H9 (cell line): ENCODE measurements at regions not wholly inside any gene's neighbourhood (a gene's known extent, or its start where the extent isn't known, plus 50 kb on each side); places are given as distances from the start of the nearest gene placed in this dataset.

ENCODE experiments used
- DNase-seq: peaks from one replicate; pipeline ENCODE4 v3.0.0-alpha.2; 2017
- H2AFZ ChIP-seq: one replicate; pipeline ENCODE4 v1.6.1; 2013; ENCODE audit warnings: mild to moderate bottlenecking, low read length, control low read depth, moderate library complexity
- H2AK5ac ChIP-seq: 2 replicates; pipeline ENCODE4 v1.6.1; 2013; ENCODE audit warnings: low read length, control low read depth, mixed read lengths; ENCODE audit not compliant: insufficient read length
- H2BK120ac ChIP-seq: one replicate; pipeline ENCODE4 v1.6.1; 2013; ENCODE audit warnings: low read depth, mild to moderate bottlenecking, low read length, control low read depth, inconsistent platforms; ENCODE audit not compliant: poor library complexity, severe bottlenecking
- H2BK12ac ChIP-seq: 2 replicates; pipeline ENCODE4 v1.6.1; 2013; ENCODE audit warnings: low read length, control low read depth, mixed read lengths, low read depth; ENCODE audit not compliant: insufficient read length
- H2BK15ac ChIP-seq: 2 replicates; pipeline ENCODE4 v1.6.1; 2013; ENCODE audit warnings: low read depth, low read length, control low read depth
- H2BK20ac ChIP-seq: one replicate; pipeline ENCODE4 v1.6.1; 2013; ENCODE audit warnings: low read depth, mild to moderate bottlenecking, low read length, control low read depth, inconsistent platforms; ENCODE audit not compliant: poor library complexity, severe bottlenecking
- H2BK5ac ChIP-seq: 2 replicates; pipeline ENCODE4 v1.6.1; 2013; ENCODE audit warnings: low read length, control low read depth, mixed read lengths; ENCODE audit not compliant: insufficient read length
- H3K14ac ChIP-seq: 2 replicates; pipeline ENCODE4 v1.6.1; 2013; ENCODE audit warnings: low read length, control low read depth; ENCODE audit not compliant: insufficient read depth
- H3K18ac ChIP-seq: 2 replicates; pipeline ENCODE4 v1.6.1; 2013; ENCODE audit warnings: low read depth, mild to moderate bottlenecking, mixed read lengths, low read length, control low read depth; ENCODE audit not compliant: insufficient read length
- H3K23ac ChIP-seq: 2 replicates; pipeline ENCODE4 v1.6.1; 2013; ENCODE audit warnings: low read length, control low read depth, mixed read lengths, low read depth; ENCODE audit not compliant: insufficient read length
- H3K23me2 ChIP-seq: 2 replicates; pipeline ENCODE4 v1.6.1; 2013; ENCODE audit warnings: low read depth, mild to moderate bottlenecking, mixed read lengths, low read length, control low read depth; ENCODE audit not compliant: insufficient read length, poor library complexity, severe bottlenecking
- H3K27ac ChIP-seq: 2 replicates; pipeline ENCODE4 v1.5.1; 2013; ENCODE audit warnings: low read length, control low read depth, mixed read lengths, low read depth; ENCODE audit not compliant: insufficient read length
- H3K27me3 ChIP-seq: 2 replicates; pipeline ENCODE4 v1.6.1; 2013; ENCODE audit warnings: low read length, control low read depth, inconsistent platforms; ENCODE audit not compliant: insufficient read depth
- H3K4ac ChIP-seq: 2 replicates; pipeline ENCODE4 v1.6.1; 2013; ENCODE audit warnings: low read depth, mild to moderate bottlenecking, control low read depth, inconsistent platforms, low read length, moderate library complexity
- H3K4me1 ChIP-seq: 2 replicates; pipeline ENCODE4 v1.6.1; 2013; ENCODE audit warnings: low read length, control low read depth, inconsistent platforms; ENCODE audit not compliant: insufficient read depth
- H3K4me2 ChIP-seq: 2 replicates; pipeline ENCODE4 v1.6.1; 2013; ENCODE audit warnings: low read length, control low read depth, mixed read lengths; ENCODE audit not compliant: insufficient read length, insufficient read depth
- H3K56ac ChIP-seq: 2 replicates; pipeline ENCODE4 v1.6.1; 2013; ENCODE audit warnings: low read depth, mild to moderate bottlenecking, mixed read lengths, low read length, control low read depth; ENCODE audit not compliant: insufficient read length
- H3K79me1 ChIP-seq: 2 replicates; pipeline ENCODE4 v1.6.1; 2013; ENCODE audit warnings: low read depth, mild to moderate bottlenecking, moderate library complexity, low read length, control low read depth, inconsistent platforms; ENCODE audit not compliant: insufficient read depth, poor library complexity, severe bottlenecking
- H3K79me2 ChIP-seq: 2 replicates; pipeline ENCODE4 v1.6.1; 2013; ENCODE audit warnings: low read length, control low read depth, inconsistent platforms; ENCODE audit not compliant: insufficient read depth
- H3K9ac ChIP-seq: 2 replicates; pipeline ENCODE4 v1.6.1; 2013; ENCODE audit warnings: low read length, control low read depth, mixed read lengths; ENCODE audit not compliant: insufficient read length; ENCODE audit errors: extremely low read depth
- H3K9me3 ChIP-seq: one replicate; pipeline ENCODE4 v1.6.1; 2013; ENCODE audit warnings: low read depth, low read length, inconsistent platforms; ENCODE audit not compliant: control insufficient read depth
- H3T11ph ChIP-seq: one replicate; pipeline ENCODE4 v1.6.1; 2013; ENCODE audit warnings: mild to moderate bottlenecking, low read length, control low read depth, inconsistent platforms
- H4K20me1 ChIP-seq: one replicate; pipeline ENCODE4 v1.6.1; 2013; ENCODE audit not compliant: control insufficient read depth, insufficient read length, insufficient read depth
- H4K5ac ChIP-seq: 2 replicates; pipeline ENCODE4 v1.6.1; 2013; ENCODE audit warnings: low read depth, mild to moderate bottlenecking, mixed read lengths, low read length, control low read depth; ENCODE audit not compliant: insufficient read length
- H4K8ac ChIP-seq: replicated peaks from 2 replicates; pipeline ENCODE4 v1.6.1; 2013; ENCODE audit warnings: low read length, control low read depth, mixed read lengths, low read depth; ENCODE audit not compliant: insufficient read length
- H4K91ac ChIP-seq: 2 replicates; pipeline ENCODE4 v1.6.1; 2013; ENCODE audit warnings: low read depth, mild to moderate bottlenecking, moderate library complexity, mixed read lengths, low read length, control low read depth; ENCODE audit not compliant: insufficient read length
- H3K27ac Mint-ChIP-seq, 3 experiments: 2 replicates in 2 of 3; 3 replicates in 1 of 3; pipeline ENCODE4 v1.8.0; 2020 to 2021; ENCODE audit warnings: mixed read lengths in 3 of 3, mild to moderate bottlenecking in 1 of 3, moderate library complexity in 1 of 3
- H3K27me3 Mint-ChIP-seq: 2 replicates; pipeline ENCODE4 v1.8.0; 2021; ENCODE audit warnings: low read depth, mild to moderate bottlenecking, moderate library complexity, mixed read lengths
- H3K36me3 Mint-ChIP-seq, 3 experiments: 2 replicates in 2 of 3; 3 replicates in 1 of 3; pipeline ENCODE4 v1.8.0; 2020 to 2021; ENCODE audit warnings: low read depth in 3 of 3, mixed read lengths in 3 of 3; ENCODE audit not compliant: insufficient read depth in 1 of 3
- H3K4me1 Mint-ChIP-seq, 2 experiments: 2 replicates each; pipeline ENCODE4 v1.8.0; 2020; ENCODE audit warnings: mixed read lengths in 2 of 2
- H3K4me3 Mint-ChIP-seq, 2 experiments: 2 replicates in 1 of 2; 3 replicates in 1 of 2; pipeline ENCODE4 v1.8.0; 2020 to 2021; ENCODE audit warnings: mild to moderate bottlenecking in 2 of 2, mixed read lengths in 2 of 2, moderate library complexity in 1 of 2
- H3K9me3 Mint-ChIP-seq, 2 experiments: 2 replicates in 1 of 2; 3 replicates in 1 of 2; pipeline ENCODE4 v1.8.0; 2020; ENCODE audit warnings: mild to moderate bottlenecking in 2 of 2, mixed read lengths in 2 of 2, moderate library complexity in 1 of 2
- WGBS: extraction: QIAGEN DNeasy Blood & Tissue Kit; methylation state at CpG from one replicate; pipeline ENCODE4 v1.1.7; 2013; ENCODE audit warnings: missing lambda C conversion rate, low lambda C conversion rate, mixed read lengths; ENCODE audit not compliant: insufficient read length; ENCODE audit errors: extremely low coverage; 5-methylcytosine and 5-hydroxymethylcytosine counted together
- TF ChIP-seq, protein P1 (sequence below): fragments of 200-600 bp; sonication (generic); conservative IDR thresholded peaks from 3 replicates; pipeline ENCODE4 v1.8.0; 2021; ENCODE audit warnings: antibody characterized with exemption, mild to moderate bottlenecking

DNA sequence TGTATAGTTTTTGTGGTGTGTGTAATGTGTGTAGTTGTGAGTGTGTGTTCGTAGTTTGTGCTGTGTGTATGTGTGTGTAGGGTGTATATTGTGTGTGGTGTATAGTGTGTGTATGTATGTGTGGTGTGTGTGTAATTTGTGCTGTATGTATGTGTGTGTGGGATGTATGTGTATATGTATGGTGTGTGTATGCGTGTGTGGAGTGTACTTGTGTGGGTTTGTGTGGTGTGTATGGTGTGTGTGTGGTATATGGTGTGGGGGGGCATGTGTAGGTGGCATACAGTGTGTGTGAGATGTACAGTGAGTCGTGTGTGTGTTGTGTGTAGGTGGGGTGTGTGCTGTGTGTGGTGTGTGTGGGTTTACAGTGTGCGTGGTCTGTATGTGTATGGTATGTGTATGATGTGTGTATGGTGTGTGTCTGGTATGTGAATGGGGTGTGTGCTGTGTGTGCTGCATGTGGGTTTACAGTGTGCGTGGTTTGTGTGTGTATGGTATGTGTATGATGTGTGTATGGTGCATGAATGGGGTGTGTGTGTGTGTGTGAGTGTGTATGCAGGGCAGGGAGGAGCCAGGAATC, 125.2 kb downstream of the GADD45G start:
- H3K27ac ChIP-seq: no peak overlapping the region

More for the DNA sequence above, 125.2 kb downstream of the GADD45G start:
- H3K4me2 ChIP-seq: no peak overlapping the region
- no peak overlapping the region for H4K91ac ChIP-seq
- H3K14ac ChIP-seq: no peak overlapping the region
- H2BK120ac ChIP-seq: no peak overlapping the region
- no peaks in the 10 kb centered on the region for H3K27me3 ChIP-seq
- no peaks in the 10 kb centered on the region for H3K4me1 ChIP-seq
- H4K20me1 ChIP-seq: no peaks in the 10 kb centered on the region
- no peak overlapping the region for H4K5ac ChIP-seq
- H3K4me1 Mint-ChIP-seq: peaks cover 4 to 7% of the 10 kb centered on the region in 2 experiments
- H3K18ac ChIP-seq: no peak overlapping the region
- TF ChIP-seq, protein P1, sequence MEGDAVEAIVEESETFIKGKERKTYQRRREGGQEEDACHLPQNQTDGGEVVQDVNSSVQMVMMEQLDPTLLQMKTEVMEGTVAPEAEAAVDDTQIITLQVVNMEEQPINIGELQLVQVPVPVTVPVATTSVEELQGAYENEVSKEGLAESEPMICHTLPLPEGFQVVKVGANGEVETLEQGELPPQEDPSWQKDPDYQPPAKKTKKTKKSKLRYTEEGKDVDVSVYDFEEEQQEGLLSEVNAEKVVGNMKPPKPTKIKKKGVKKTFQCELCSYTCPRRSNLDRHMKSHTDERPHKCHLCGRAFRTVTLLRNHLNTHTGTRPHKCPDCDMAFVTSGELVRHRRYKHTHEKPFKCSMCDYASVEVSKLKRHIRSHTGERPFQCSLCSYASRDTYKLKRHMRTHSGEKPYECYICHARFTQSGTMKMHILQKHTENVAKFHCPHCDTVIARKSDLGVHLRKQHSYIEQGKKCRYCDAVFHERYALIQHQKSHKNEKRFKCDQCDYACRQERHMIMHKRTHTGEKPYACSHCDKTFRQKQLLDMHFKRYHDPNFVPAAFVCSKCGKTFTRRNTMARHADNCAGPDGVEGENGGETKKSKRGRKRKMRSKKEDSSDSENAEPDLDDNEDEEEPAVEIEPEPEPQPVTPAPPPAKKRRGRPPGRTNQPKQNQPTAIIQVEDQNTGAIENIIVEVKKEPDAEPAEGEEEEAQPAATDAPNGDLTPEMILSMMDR: no peak
- H2BK12ac ChIP-seq: no peak overlapping the region
- no peak overlapping the region for H3T11ph ChIP-seq
- DNase-seq: no peak
- H3K27ac Mint-ChIP-seq: no peak overlapping the region
- H3K4me3 Mint-ChIP-seq: no peak overlapping the region
- no peaks in the 10 kb centered on the region for H3K9me3 ChIP-seq
- H3K79me2 ChIP-seq: no peaks in the 10 kb centered on the region
- H3K27me3 Mint-ChIP-seq: peaks cover 6% of the 10 kb centered on the region
- H3K23ac ChIP-seq: no peak overlapping the region
- H3K9ac ChIP-seq: no peak overlapping the region
- H3K79me1 ChIP-seq: no peaks in the 10 kb centered on the region
- 100% methylated on average over 5 of the region's 5 CpGs for WGBS
- no peak overlapping the region for H2BK20ac ChIP-seq
- H2BK15ac ChIP-seq: no peak overlapping the region
- no peak overlapping the region for H2AK5ac ChIP-seq
- H2BK5ac ChIP-seq: no peak overlapping the region
- H3K9me3 Mint-ChIP-seq: no peaks in the 10 kb centered on the region
- H2AFZ ChIP-seq: no peak overlapping the region
- no peaks in the 10 kb centered on the region for H3K36me3 Mint-ChIP-seq
- no peak overlapping the region for H3K56ac ChIP-seq
- no peaks in the 10 kb centered on the region for H3K23me2 ChIP-seq
- no peak overlapping the region for H3K4ac ChIP-seq
- no peak overlapping the region for H4K8ac ChIP-seq
